ENCODE measurements at regions not wholly inside any gene's neighbourhood (a gene's known extent, or its start where the extent isn't known, plus 50 kb on each side); places are given as distances from the start of the nearest gene placed in this dataset.

DNA sequence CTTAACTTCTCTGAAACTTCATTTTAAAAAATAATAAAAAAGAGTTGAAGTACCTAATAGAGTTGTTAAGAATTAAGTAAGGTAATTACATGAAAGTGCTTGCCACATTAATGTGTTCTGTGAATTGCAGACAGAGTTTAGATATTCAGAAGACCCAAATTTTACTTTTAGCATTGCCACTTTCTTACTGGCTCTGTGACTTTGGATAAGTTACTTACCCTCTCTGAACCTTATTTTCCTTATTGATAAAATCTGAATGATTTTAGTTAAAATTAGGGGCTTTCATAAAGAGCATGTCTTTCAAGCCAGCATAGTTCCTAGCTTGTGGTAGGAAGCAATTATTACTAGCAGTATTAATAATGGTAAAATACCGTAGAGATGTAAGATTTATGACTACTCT, 101.2 kb upstream of the CREB1 start:
- TF ChIP-seq, protein P1, sequence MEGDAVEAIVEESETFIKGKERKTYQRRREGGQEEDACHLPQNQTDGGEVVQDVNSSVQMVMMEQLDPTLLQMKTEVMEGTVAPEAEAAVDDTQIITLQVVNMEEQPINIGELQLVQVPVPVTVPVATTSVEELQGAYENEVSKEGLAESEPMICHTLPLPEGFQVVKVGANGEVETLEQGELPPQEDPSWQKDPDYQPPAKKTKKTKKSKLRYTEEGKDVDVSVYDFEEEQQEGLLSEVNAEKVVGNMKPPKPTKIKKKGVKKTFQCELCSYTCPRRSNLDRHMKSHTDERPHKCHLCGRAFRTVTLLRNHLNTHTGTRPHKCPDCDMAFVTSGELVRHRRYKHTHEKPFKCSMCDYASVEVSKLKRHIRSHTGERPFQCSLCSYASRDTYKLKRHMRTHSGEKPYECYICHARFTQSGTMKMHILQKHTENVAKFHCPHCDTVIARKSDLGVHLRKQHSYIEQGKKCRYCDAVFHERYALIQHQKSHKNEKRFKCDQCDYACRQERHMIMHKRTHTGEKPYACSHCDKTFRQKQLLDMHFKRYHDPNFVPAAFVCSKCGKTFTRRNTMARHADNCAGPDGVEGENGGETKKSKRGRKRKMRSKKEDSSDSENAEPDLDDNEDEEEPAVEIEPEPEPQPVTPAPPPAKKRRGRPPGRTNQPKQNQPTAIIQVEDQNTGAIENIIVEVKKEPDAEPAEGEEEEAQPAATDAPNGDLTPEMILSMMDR (IDR thresholded peaks at IDR 0.05), result no peak
- no peak for TF ChIP-seq POLR2AphosphoS5 (IDR thresholded peaks at IDR 0.05; ENCODE audit: low read depth, low read length)
- no peak for TF ChIP-seq SIN3A (IDR thresholded peaks at IDR 0.05; ENCODE audit: borderline replicate concordance, insufficient read depth, low read depth, low read length)

Measured in Panc1 (cell line).